D721Med (cell line): ENCODE measurements at regions not wholly inside any gene's neighbourhood (a gene's known extent, or its start where the extent isn't known, plus 50 kb on each side); places are given as distances from the start of the nearest gene placed in this dataset.

Source experiments
- DNase-seq: peaks from one replicate; pipeline ENCODE4 v3.0.0; 2011; ENCODE audit warnings: low spot score; ENCODE audit not compliant: insufficient read length
- FAIRE-seq: peaks from 2 replicates; lab custom pipeline; 2011; peaks lifted over from hg19 to GRCh38; lab: Jason Lieb, UNC
- TF ChIP-seq, protein P1 (sequence below): IDR thresholded peaks from 2 replicates; pipeline ENCODE4 v1.5.1; 2012; ENCODE audit warnings: mild to moderate bottlenecking, control low read depth; ENCODE audit not compliant: insufficient read depth; ENCODE audit errors: missing control alignments

GRCh38 chr6:132993738-132994137 lies 179.4 kb downstream of the RPS12 start:
- DNase-seq: no peak
- TF ChIP-seq, protein P1, sequence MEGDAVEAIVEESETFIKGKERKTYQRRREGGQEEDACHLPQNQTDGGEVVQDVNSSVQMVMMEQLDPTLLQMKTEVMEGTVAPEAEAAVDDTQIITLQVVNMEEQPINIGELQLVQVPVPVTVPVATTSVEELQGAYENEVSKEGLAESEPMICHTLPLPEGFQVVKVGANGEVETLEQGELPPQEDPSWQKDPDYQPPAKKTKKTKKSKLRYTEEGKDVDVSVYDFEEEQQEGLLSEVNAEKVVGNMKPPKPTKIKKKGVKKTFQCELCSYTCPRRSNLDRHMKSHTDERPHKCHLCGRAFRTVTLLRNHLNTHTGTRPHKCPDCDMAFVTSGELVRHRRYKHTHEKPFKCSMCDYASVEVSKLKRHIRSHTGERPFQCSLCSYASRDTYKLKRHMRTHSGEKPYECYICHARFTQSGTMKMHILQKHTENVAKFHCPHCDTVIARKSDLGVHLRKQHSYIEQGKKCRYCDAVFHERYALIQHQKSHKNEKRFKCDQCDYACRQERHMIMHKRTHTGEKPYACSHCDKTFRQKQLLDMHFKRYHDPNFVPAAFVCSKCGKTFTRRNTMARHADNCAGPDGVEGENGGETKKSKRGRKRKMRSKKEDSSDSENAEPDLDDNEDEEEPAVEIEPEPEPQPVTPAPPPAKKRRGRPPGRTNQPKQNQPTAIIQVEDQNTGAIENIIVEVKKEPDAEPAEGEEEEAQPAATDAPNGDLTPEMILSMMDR: no peak
- no peak for FAIRE-seq

DNA sequence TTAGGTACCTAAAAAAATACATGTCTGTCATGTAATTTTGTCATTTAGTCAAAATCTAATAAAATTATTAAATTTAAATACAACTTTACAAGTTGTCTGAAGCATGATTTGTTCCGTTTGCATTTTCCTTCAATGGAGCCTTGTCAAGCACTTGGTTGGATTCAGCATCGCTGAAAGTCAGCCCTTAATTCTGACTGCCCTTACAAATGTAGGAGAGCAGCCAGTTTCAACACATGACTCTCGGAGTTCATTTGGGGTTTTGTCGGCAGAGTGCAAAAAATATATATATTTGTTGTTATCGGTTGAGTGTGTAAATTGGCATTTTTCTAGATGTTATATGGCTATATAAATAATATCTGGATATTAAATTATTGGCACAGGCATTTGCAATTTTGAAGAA lies 180.6 kb downstream of the RPS12 start:
- TF ChIP-seq, protein P1: no peak

GRCh38 chr6:132995432-132995831 lies 181.1 kb downstream of the RPS12 start:
- FAIRE-seq (no peak), DNase-seq (no peak)
- TF ChIP-seq, protein P1: no peak

More for the DNA sequence above, 180.6 kb downstream of the RPS12 start:
- DNase-seq (no peak), FAIRE-seq (no peak)

DNA sequence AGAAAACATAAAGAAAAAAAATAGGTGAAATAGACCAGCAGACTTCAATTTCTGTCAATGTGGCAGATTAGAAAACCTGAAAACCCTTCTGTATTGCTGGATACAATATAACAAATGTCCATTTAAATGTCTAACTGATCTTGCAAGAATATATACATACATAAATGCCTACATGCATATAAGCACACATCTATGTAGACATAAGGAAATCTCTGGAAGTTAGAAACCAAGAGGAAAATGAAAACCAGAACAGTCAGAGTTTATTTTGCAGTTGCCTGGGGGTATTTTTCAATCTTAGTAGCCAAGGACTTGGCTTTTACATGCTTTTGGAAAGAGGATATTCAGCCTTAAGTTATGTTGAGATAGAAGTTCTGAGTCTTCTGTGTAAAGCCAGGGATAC lies 184.0 kb downstream of the RPS12 start:
- TF ChIP-seq, protein P1: no peak
- DNase-seq: no peak
- FAIRE-seq: no peak

GRCh38 chr6:133001040-133001565 lies 186.7 kb downstream of the RPS12 start:
- TF ChIP-seq, protein P1: no peak
- FAIRE-seq (no peak), DNase-seq (no peak)

- TF ChIP-seq, protein P1: no peak
- FAIRE-seq (no peak), DNase-seq (no peak)
Measured at GRCh38 chr6:133004304-133004884, 190.0 kb downstream of the RPS12 start.

DNA sequence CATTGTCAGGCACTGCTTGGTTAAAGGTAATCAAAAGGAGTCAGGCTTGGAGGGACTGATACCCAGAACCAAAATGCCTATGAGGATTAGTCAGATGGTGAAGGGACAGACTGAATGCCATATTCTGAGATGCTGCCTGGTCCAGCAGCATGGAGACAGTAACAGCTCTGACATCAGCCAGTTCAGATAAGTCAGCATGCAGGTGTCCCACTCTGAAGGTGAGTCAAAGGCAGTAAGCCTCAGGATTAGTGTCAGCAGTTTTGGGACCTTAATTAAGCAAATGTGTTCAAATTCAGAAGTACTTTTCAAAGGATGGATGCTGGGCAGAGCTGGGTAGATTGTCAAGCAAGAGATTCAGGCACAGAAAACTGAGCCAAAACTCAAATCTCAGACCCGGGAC lies 198.4 kb downstream of the RPS12 start:
- TF ChIP-seq, protein P1: no peak
- FAIRE-seq (no peak), DNase-seq (no peak)
